ENCODE measurements at regions not wholly inside any gene's neighbourhood (a gene's known extent, or its start where the extent isn't known, plus 50 kb on each side); places are given as distances from the start of the nearest gene placed in this dataset.

- Histone ChIP-seq H3K4me3 (ENCODE audit: low read length) (no peak overlapping the region), H3K4me2 (ENCODE audit: low read length) (no peak overlapping the region), H3K36me3 (ENCODE audit: insufficient read depth, low read length) (no peaks in the 10 kb centered on the region), H3K27me3 (ENCODE audit: control insufficient read depth, insufficient read depth, low read length) (no peaks in the 10 kb centered on the region), H3K9ac (ENCODE audit: low read depth, low read length) (no peak overlapping the region), H3K9me3 (replicated peaks; ENCODE audit: low read length) (no peaks in the 10 kb centered on the region), H3K4me1 (ENCODE audit: control insufficient read depth, insufficient read depth, low read length) (peaks cover 11% of the 10 kb centered on the region)
Observed at GRCh38 chr14:83470466-83470865, 1936.8 kb upstream of the SEL1L start.

- Histone ChIP-seq H3K4me2 (ENCODE audit: low read length) (no peak overlapping the region), H3K9me3 (replicated peaks; ENCODE audit: low read length) (no peaks in the 10 kb centered on the region), H3K9ac (ENCODE audit: low read depth, low read length) (no peak overlapping the region), H3K27me3 (ENCODE audit: control insufficient read depth, insufficient read depth, low read length) (no peaks in the 10 kb centered on the region), H3K4me3 (ENCODE audit: low read length) (no peak overlapping the region), H3K36me3 (ENCODE audit: insufficient read depth, low read length) (no peaks in the 10 kb centered on the region), H3K4me1 (ENCODE audit: control insufficient read depth, insufficient read depth, low read length) (peaks cover 11% of the 10 kb centered on the region)
Observed at GRCh38 chr14:83470959-83471695, 1937.5 kb upstream of the SEL1L start.

DNA sequence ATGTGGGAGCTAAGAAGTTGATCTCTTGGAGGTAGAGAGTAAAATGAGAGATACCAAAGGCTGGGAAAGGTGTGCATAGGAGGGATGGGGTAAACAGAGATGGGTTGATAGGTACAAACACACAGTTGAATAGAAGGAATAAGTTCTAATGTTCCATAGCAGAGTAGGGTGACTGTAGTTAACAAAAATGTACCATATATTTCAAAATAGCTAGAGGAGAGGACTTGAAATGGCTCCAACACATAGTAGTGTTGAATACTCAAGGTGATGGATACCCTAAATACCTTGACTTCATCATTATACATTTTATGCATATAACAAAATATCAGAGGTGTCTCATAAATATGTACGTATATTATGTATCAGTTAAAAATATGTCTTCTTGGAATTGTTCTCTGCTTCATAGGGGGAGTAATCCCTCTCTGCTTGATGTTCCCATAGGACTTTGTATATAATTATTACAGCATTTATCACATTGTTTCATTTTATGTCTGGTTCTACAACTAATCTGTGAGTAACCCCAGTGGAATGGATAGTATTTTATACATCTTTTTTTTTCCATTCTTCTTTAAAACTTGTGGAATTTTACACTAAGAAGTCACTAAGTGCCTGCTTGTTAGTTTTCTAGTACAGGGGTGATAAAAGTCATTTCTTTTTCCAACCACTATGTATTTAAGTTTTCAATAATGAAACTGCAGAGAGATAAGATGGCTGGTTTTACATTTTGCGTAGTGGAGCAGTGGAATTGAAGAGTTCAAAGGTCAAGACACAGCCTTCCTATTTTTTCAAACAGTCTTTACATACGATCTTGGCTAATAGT lies 1940.0 kb upstream of the SEL1L start:
- Histone ChIP-seq H3K27me3 (ENCODE audit: control insufficient read depth, insufficient read depth, low read length) (no peaks in the 10 kb centered on the region), H3K9ac (ENCODE audit: low read depth, low read length) (no peak overlapping the region), H3K36me3 (ENCODE audit: insufficient read depth, low read length) (no peaks in the 10 kb centered on the region), H3K4me2 (ENCODE audit: low read length) (no peak overlapping the region), H3K4me3 (ENCODE audit: low read length) (no peak overlapping the region), H3K9me3 (replicated peaks; ENCODE audit: low read length) (no peaks in the 10 kb centered on the region), H3K4me1 (ENCODE audit: control insufficient read depth, insufficient read depth, low read length) (peaks cover 11% of the 10 kb centered on the region)

- H3K4me2 ChIP-seq (ENCODE audit: low read length), result no peak overlapping the region
- no peaks in the 10 kb centered on the region for H3K9me3 ChIP-seq (replicated peaks; ENCODE audit: low read length)
- peaks cover 10% of the 10 kb centered on the region for H3K4me1 ChIP-seq (ENCODE audit: control insufficient read depth, insufficient read depth, low read length)
- H3K27me3 ChIP-seq (ENCODE audit: control insufficient read depth, insufficient read depth, low read length), result no peaks in the 10 kb centered on the region
- H3K9ac ChIP-seq (ENCODE audit: low read depth, low read length), result no peak overlapping the region
- H3K36me3 ChIP-seq (ENCODE audit: insufficient read depth, low read length), result no peaks in the 10 kb centered on the region
- no peak overlapping the region for H3K4me3 ChIP-seq (ENCODE audit: low read length)
Observed at GRCh38 chr14:83478741-83479140, 1945.1 kb upstream of the SEL1L start.

GRCh38 chr14:83483063-83483462 lies 1949.4 kb upstream of the SEL1L start:
- H3K27me3 ChIP-seq (ENCODE audit: control insufficient read depth, insufficient read depth, low read length), result no peaks in the 10 kb centered on the region
- no peak overlapping the region for H3K4me2 ChIP-seq (ENCODE audit: low read length)
- no peaks in the 10 kb centered on the region for H3K36me3 ChIP-seq (ENCODE audit: insufficient read depth, low read length)
- H3K4me3 ChIP-seq (ENCODE audit: low read length), result no peak overlapping the region
- no peaks in the 10 kb centered on the region for H3K9me3 ChIP-seq (replicated peaks; ENCODE audit: low read length)
- H3K4me1 ChIP-seq (ENCODE audit: control insufficient read depth, insufficient read depth, low read length), result peaks cover 6% of the 10 kb centered on the region
- no peak overlapping the region for H3K9ac ChIP-seq (ENCODE audit: low read depth, low read length)

- Histone ChIP-seq H3K9me3 (replicated peaks; ENCODE audit: low read length) (no peaks in the 10 kb centered on the region), H3K4me1 (ENCODE audit: control insufficient read depth, insufficient read depth, low read length) (peaks cover 6% of the 10 kb centered on the region), H3K4me3 (ENCODE audit: low read length) (no peak overlapping the region), H3K4me2 (ENCODE audit: low read length) (no peak overlapping the region), H3K9ac (ENCODE audit: low read depth, low read length) (no peak overlapping the region), H3K27me3 (ENCODE audit: control insufficient read depth, insufficient read depth, low read length) (no peaks in the 10 kb centered on the region), H3K36me3 (ENCODE audit: insufficient read depth, low read length) (no peaks in the 10 kb centered on the region)
Observed at GRCh38 chr14:83485591-83485990, 1951.9 kb upstream of the SEL1L start.

- Histone ChIP-seq H3K9me3 (replicated peaks; ENCODE audit: low read length) (no peaks in the 10 kb centered on the region), H3K4me1 (ENCODE audit: control insufficient read depth, insufficient read depth, low read length) (no peaks in the 10 kb centered on the region), H3K27me3 (ENCODE audit: control insufficient read depth, insufficient read depth, low read length) (no peaks in the 10 kb centered on the region), H3K9ac (ENCODE audit: low read depth, low read length) (no peak overlapping the region), H3K36me3 (ENCODE audit: insufficient read depth, low read length) (no peaks in the 10 kb centered on the region), H3K4me3 (ENCODE audit: low read length) (no peak overlapping the region), H3K4me2 (ENCODE audit: low read length) (no peak overlapping the region)
Observed at GRCh38 chr14:83491091-83491490, 1957.4 kb upstream of the SEL1L start.

GRCh38 chr14:83520837-83521236 lies 1987.2 kb upstream of the SEL1L start:
- H3K36me3 ChIP-seq (ENCODE audit: insufficient read depth, low read length), result no peaks in the 10 kb centered on the region
- no peak overlapping the region for H3K9ac ChIP-seq (ENCODE audit: low read depth, low read length)
- no peak overlapping the region for H3K4me3 ChIP-seq (ENCODE audit: low read length)
- H3K4me2 ChIP-seq (ENCODE audit: low read length), result peak overlapping the region; percentile 8
- peaks cover 9% of the 10 kb centered on the region for H3K4me1 ChIP-seq (ENCODE audit: control insufficient read depth, insufficient read depth, low read length)
- no peaks in the 10 kb centered on the region for H3K27me3 ChIP-seq (ENCODE audit: control insufficient read depth, insufficient read depth, low read length)
- no peaks in the 10 kb centered on the region for H3K9me3 ChIP-seq (replicated peaks; ENCODE audit: low read length)

DNA sequence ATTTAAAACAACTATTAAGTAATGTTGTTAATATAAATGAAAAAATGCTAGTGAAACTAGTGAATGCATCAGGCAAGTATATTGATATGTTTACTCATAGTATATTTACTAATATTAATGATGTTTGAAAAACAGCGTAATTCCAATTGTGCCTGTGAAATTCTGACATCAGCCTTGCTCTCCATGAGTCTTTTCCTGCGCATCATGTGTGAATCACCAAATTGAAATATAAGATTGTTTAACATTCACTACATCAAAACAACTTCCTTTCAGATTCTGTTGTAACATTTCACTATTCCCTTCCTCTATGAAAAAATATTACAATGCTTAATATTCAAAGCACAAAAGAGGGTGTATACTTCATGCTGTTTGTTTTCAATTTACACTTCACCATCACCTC lies 1995.9 kb upstream of the SEL1L start:
- Histone ChIP-seq H3K27me3 (ENCODE audit: control insufficient read depth, insufficient read depth, low read length) (no peaks in the 10 kb centered on the region), H3K36me3 (ENCODE audit: insufficient read depth, low read length) (no peaks in the 10 kb centered on the region), H3K4me2 (ENCODE audit: low read length) (no peak overlapping the region), H3K4me3 (ENCODE audit: low read length) (no peak overlapping the region), H3K9me3 (replicated peaks; ENCODE audit: low read length) (no peaks in the 10 kb centered on the region), H3K4me1 (ENCODE audit: control insufficient read depth, insufficient read depth, low read length) (peaks cover 7% of the 10 kb centered on the region), H3K9ac (ENCODE audit: low read depth, low read length) (no peak overlapping the region)

DNA sequence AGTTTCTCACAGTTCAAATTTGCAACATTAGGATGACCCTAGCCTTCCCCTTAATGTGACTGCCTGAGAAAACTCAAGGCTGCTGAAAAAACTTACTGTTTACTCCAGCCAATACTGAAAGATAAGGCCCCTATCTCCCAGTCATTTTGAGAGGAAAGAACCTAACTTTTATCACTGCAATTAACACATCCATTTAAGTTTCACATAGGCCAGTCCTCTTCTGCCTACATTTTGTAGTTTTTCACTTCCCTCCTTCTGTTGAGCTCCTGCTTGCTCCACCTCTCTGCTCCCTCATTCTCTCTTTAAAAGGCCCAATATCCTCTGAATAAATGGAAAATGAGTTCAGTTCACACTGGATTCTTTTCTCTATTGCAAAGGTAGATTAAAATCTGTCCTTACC lies 1996.2 kb upstream of the FLRT2 start:
- no peak overlapping the region for H3K4me3 ChIP-seq (ENCODE audit: low read length)
- H3K27me3 ChIP-seq (ENCODE audit: control insufficient read depth, insufficient read depth, low read length), result no peaks in the 10 kb centered on the region
- H3K9ac ChIP-seq (ENCODE audit: low read depth, low read length), result no peak overlapping the region
- no peak overlapping the region for H3K4me2 ChIP-seq (ENCODE audit: low read length)
- peaks cover 7% of the 10 kb centered on the region for H3K4me1 ChIP-seq (ENCODE audit: control insufficient read depth, insufficient read depth, low read length)
- no peaks in the 10 kb centered on the region for H3K9me3 ChIP-seq (replicated peaks; ENCODE audit: low read length)
- H3K36me3 ChIP-seq (ENCODE audit: insufficient read depth, low read length), result no peaks in the 10 kb centered on the region

- Histone ChIP-seq H3K4me2 (ENCODE audit: low read length) (no peak overlapping the region), H3K4me1 (ENCODE audit: control insufficient read depth, insufficient read depth, low read length) (no peaks in the 10 kb centered on the region), H3K27me3 (ENCODE audit: control insufficient read depth, insufficient read depth, low read length) (no peaks in the 10 kb centered on the region), H3K9ac (ENCODE audit: low read depth, low read length) (no peak overlapping the region), H3K4me3 (ENCODE audit: low read length) (no peak overlapping the region), H3K9me3 (replicated peaks; ENCODE audit: low read length) (no peaks in the 10 kb centered on the region), H3K36me3 (ENCODE audit: insufficient read depth, low read length) (no peaks in the 10 kb centered on the region)
Observed at GRCh38 chr14:83534995-83535394, 1994.9 kb upstream of the FLRT2 start.

DNA sequence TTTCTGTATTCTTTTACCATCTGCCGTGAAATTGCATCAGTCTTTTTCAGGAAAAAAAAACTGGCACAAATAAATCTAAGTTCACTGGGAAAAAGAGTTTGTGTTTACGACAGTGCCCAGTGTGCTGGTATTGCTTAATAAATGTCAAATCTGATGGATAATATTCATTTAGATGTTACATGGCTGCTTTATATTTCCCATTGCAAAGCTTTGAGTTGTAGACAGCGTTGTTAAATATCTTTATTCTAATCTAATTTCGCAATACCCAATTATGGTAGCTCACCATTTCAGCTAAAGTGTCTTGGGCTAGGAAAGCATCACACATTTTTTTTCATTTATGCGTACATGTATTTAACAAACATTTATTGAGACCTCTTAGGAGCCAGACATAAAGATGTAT lies 1994.5 kb upstream of the FLRT2 start:
- Histone ChIP-seq H3K27me3 (ENCODE audit: control insufficient read depth, insufficient read depth, low read length) (no peaks in the 10 kb centered on the region), H3K4me2 (ENCODE audit: low read length) (no peak overlapping the region), H3K9ac (ENCODE audit: low read depth, low read length) (no peak overlapping the region), H3K9me3 (replicated peaks; ENCODE audit: low read length) (no peaks in the 10 kb centered on the region), H3K4me3 (ENCODE audit: low read length) (no peak overlapping the region), H3K4me1 (ENCODE audit: control insufficient read depth, insufficient read depth, low read length) (no peaks in the 10 kb centered on the region), H3K36me3 (ENCODE audit: insufficient read depth, low read length) (no peaks in the 10 kb centered on the region)
